GM12878 (cell line): ENCODE measurements at regions not wholly inside any gene's neighbourhood (a gene's known extent, or its start where the extent isn't known, plus 50 kb on each side); places are given as distances from the start of the nearest gene placed in this dataset.

Experiments used
- ATAC-seq: fragments of 200-7000 bp; cut with Tn5 transposase; 3 replicates; pipeline ENCODE4 v1.9.1; 2020; ENCODE audit warnings: mild to moderate bottlenecking, moderate library complexity
- BruUV-seq: library from RNA; stranded (reverse); fragments of 400-500 nt; replicated peaks from 2 replicates; lab custom pipeline; 2021; lab: Mats Ljungman, UMichigan
- CTCF ChIA-PET: fragments of 300-600 bp; sonication (Branson Sonifier 250); formaldehyde crosslinking; extraction: SDS; loops from one replicate; lab custom pipeline; 2021; ENCODE audit warnings: inconsistent platforms; lab: Yijun Ruan, JAX
- POLR2A ChIA-PET: fragments of 350-600 bp; formaldehyde crosslinking; extraction: SDS; loops from one replicate; lab custom pipeline; 2021; ENCODE audit warnings: inconsistent platforms; lab: Charles Lee
- RAD21 ChIA-PET: fragments of 300-600 bp; sonication (Branson Sonifier 250); formaldehyde crosslinking; loops from one replicate; lab custom pipeline; 2023; ENCODE audit warnings: antibody characterized with exemption; ENCODE audit not compliant: unreplicated experiment; lab: Charles Lee
- SMC1A ChIA-PET: fragments of 300-600 bp; sonication (Branson Sonifier 250); formaldehyde crosslinking; loops from one replicate; lab custom pipeline; 2023; ENCODE audit not compliant: unreplicated experiment, uncharacterized antibody; lab: Charles Lee
- DNase-seq: peaks from one replicate; pipeline ENCODE4 v3.0.0-alpha.2; 2011; ENCODE audit warnings: low read depth, low spot score
- FAIRE-seq: peaks from 3 replicates; lab custom pipeline; 2011; peaks lifted over from hg19 to GRCh38; lab: Jason Lieb, UNC
- H2AFZ ChIP-seq: 2 replicates; pipeline ENCODE4 v1.6.0; 2011; ENCODE audit warnings: low read depth, low read length, control low read depth; ENCODE audit not compliant: control insufficient read depth
- H3K27ac ChIP-seq: 2 replicates; pipeline ENCODE4 v1.5.1; 2011; ENCODE audit warnings: control low read depth; ENCODE audit not compliant: control insufficient read depth, insufficient read depth
- H3K27me3 ChIP-seq, 2 experiments: replicated peaks in 1 of 2; 2 replicates each; pipeline versions ENCODE4 v1.6.0 to v1.6.1; 2011; ENCODE audit warnings: low read length in 1 of 2; ENCODE audit not compliant: control insufficient read depth in 2 of 2, insufficient read depth in 2 of 2
- H3K36me3 ChIP-seq, 2 experiments: 2 replicates each; pipeline ENCODE4 v1.5.1; 2011; ENCODE audit warnings: low read length in 1 of 2; ENCODE audit not compliant: control insufficient read depth in 2 of 2, insufficient read depth in 2 of 2
- H3K4me1 ChIP-seq: 2 replicates; pipeline ENCODE4 v1.6.1; 2011; ENCODE audit warnings: mild to moderate bottlenecking, low read length, moderate library complexity, mixed read lengths; ENCODE audit not compliant: control insufficient read depth, insufficient read depth
- H3K4me2 ChIP-seq: 2 replicates; pipeline ENCODE4 v1.6.0; 2011; ENCODE audit warnings: control low read depth; ENCODE audit not compliant: control insufficient read depth, insufficient read depth
- H3K4me3 ChIP-seq: fragments of 200-600 bp; sonication (generic); 2 replicates; pipeline ENCODE4 v1.5.1; 2016
- H3K79me2 ChIP-seq: 2 replicates; pipeline ENCODE4 v1.6.0; 2011; ENCODE audit warnings: low read length; ENCODE audit not compliant: control insufficient read depth, insufficient read depth
- H3K9ac ChIP-seq: 2 replicates; pipeline ENCODE4 v1.8.0; 2011; ENCODE audit warnings: low read length, control low read depth, mixed read lengths; ENCODE audit not compliant: control insufficient read depth, insufficient read depth
- H3K9me3 ChIP-seq: replicated peaks from 3 replicates; pipeline ENCODE4 v1.5.1; 2011; ENCODE audit warnings: mild to moderate bottlenecking, low read length; ENCODE audit not compliant: control insufficient read depth, insufficient read depth
- H4K20me1 ChIP-seq: 2 replicates; pipeline ENCODE4 v1.6.0; 2011; ENCODE audit not compliant: control insufficient read depth, insufficient read depth
- BMI1 ChIP-seq: fragments of 450-650 bp; IDR thresholded peaks from 2 replicates; pipeline ENCODE4 v1.6.1; 2016; ENCODE audit warnings: mild to moderate bottlenecking, moderate library complexity, borderline replicate concordance
- CEBPB ChIP-seq, 2 experiments: fragments of 150-350 bp in 1 of 2; IDR thresholded peaks; 2 replicates each; pipeline ENCODE4 v1.6.1; 2012 to 2014; ENCODE audit warnings: low read depth in 2 of 2, low read length in 2 of 2, borderline replicate concordance in 1 of 2, inconsistent platforms in 1 of 2
- E2F8 ChIP-seq: fragments of 450-650 bp; IDR thresholded peaks from 2 replicates; pipeline ENCODE4 v1.6.1; 2018; ENCODE audit warnings: mild to moderate bottlenecking, low read depth, moderate library complexity; ENCODE audit not compliant: partially characterized antibody
- EED ChIP-seq: sonication (generic); IDR thresholded peaks from 2 replicates; pipeline ENCODE4 v1.6.1; 2016; ENCODE audit warnings: antibody characterized with exemption, low read depth
- EZH2 ChIP-seq: IDR thresholded peaks from 2 replicates; pipeline ENCODE4 v1.6.1; 2012; ENCODE audit warnings: low read depth, mild to moderate bottlenecking, control low read depth, inconsistent platforms, low read length, borderline replicate concordance; ENCODE audit not compliant: control insufficient read depth
- IKZF1 ChIP-seq: fragments of 450-650 bp; conservative IDR thresholded peaks from 2 replicates; pipeline ENCODE4 v1.6.1; 2017; ENCODE audit warnings: antibody characterized with exemption, mild to moderate bottlenecking
- KDM1A ChIP-seq: fragments of 200-600 bp; sonication (generic); IDR thresholded peaks from 2 replicates; pipeline ENCODE4 v1.6.1; 2016; ENCODE audit warnings: borderline replicate concordance
- MYB ChIP-seq: fragments of 150-350 bp; IDR thresholded peaks from 2 replicates; pipeline ENCODE4 v1.6.1; 2014; ENCODE audit warnings: mild to moderate bottlenecking, low read depth, low read length, borderline replicate concordance
- NBN ChIP-seq: fragments of 450-650 bp; IDR thresholded peaks from 2 replicates; pipeline ENCODE4 v1.6.1; 2016
- RB1 ChIP-seq: fragments of 450-650 bp; formaldehyde crosslinking; IDR thresholded peaks from 2 replicates; pipeline ENCODE4 v1.6.1; 2017; ENCODE audit warnings: mild to moderate bottlenecking, borderline replicate concordance
- SMC3 ChIP-seq: IDR thresholded peaks from 2 replicates; pipeline ENCODE4 v1.6.1; 2011; ENCODE audit warnings: low read length, improper control_type of control experiment, borderline replicate concordance
- SREBF2 ChIP-seq: IDR thresholded peaks from 2 replicates; pipeline ENCODE4 v1.6.1; 2012; ENCODE audit warnings: mild to moderate bottlenecking, low read length
- USF1 ChIP-seq: IDR thresholded peaks from 2 replicates; pipeline ENCODE4 v1.6.1; 2011; ENCODE audit warnings: borderline replicate concordance, low read depth, mild to moderate bottlenecking, moderate library complexity, mixed read lengths, low read length; ENCODE audit not compliant: insufficient read depth; ENCODE audit errors: extremely low read length
- ZNF207 ChIP-seq: fragments of 450-650 bp; IDR thresholded peaks from 2 replicates; pipeline ENCODE4 v1.6.1; 2014; ENCODE audit warnings: antibody characterized with exemption, mild to moderate bottlenecking, borderline replicate concordance
- WGBS: methylation state at CpG from one replicate; pipeline ENCODE4 v1.1.6; 2016; ENCODE audit warnings: low lambda C conversion rate; ENCODE audit not compliant: insufficient replicate concordance, insufficient coverage; ENCODE audit errors: missing lambda C conversion rate; 5-methylcytosine and 5-hydroxymethylcytosine counted together
- in situ Hi-C: fragments of 300-500 bp; cut with MboI; formaldehyde crosslinking; loops from 9 replicates; pipeline ENCODE4 v1.14.3; 2018; ENCODE audit warnings: mixed read lengths
- intact Hi-C: fragments of 100-400 bp; cut with micrococcal nuclease; formaldehyde crosslinking; loops from one replicate; pipeline ENCODE4 v1.14.2; 2022; ENCODE audit not compliant: unreplicated experiment
- TF ChIP-seq, protein P1 (sequence below): IDR thresholded peaks from 2 replicates; pipeline ENCODE4 v1.6.1; 2011; ENCODE audit warnings: mild to moderate bottlenecking, low read depth, low read length, moderate library complexity; ENCODE audit not compliant: insufficient replicate concordance
- TF ChIP-seq, protein P2 (sequence below): IDR thresholded peaks from 2 replicates; pipeline ENCODE4 v1.6.1; 2011; ENCODE audit warnings: borderline replicate concordance, low read depth, mild to moderate bottlenecking, moderate library complexity, low read length; ENCODE audit not compliant: insufficient read depth, poor library complexity, severe bottlenecking
- TF ChIP-seq, protein P3 (sequence below): fragments of 450-650 bp; IDR thresholded peaks from 2 replicates; pipeline ENCODE4 v1.6.1; 2014; ENCODE audit warnings: mild to moderate bottlenecking

- in situ Hi-C loops = no loop called here
- Histone ChIP-seq H3K9me3 (no peaks in the 10 kb centered on the region), H3K4me3 (no peak overlapping the region), H3K79me2 (no peaks in the 10 kb centered on the region), H3K4me2 (no peak overlapping the region), H3K4me1 (no peaks in the 10 kb centered on the region), H3K27me3 (no peaks in the 10 kb centered on the region), H3K27ac (no peak overlapping the region), H2AFZ (no peak overlapping the region), H3K9ac (no peak overlapping the region), H3K36me3 (no peaks in the 10 kb centered on the region), H4K20me1 (no peaks in the 10 kb centered on the region)
- BruUV-seq = no TSS peak
- no peak for TF ChIP-seq SREBF2
- no peak for TF ChIP-seq EZH2
- no peak for TF ChIP-seq BMI1
- TF ChIP-seq USF1 = no peak
- no peak for TF ChIP-seq ZNF207
- TF ChIP-seq CEBPB (IDR thresholded peaks at IDR 0.05; ENCODE audit: borderline replicate concordance in 1 of 2, low read depth in 2 of 2, low read length in 2 of 2) = no peak
- no peak for TF ChIP-seq IKZF1
- TF ChIP-seq E2F8 = no peak
- no peak for TF ChIP-seq KDM1A
- TF ChIP-seq NBN = no peak
- TF ChIP-seq, protein P1, sequence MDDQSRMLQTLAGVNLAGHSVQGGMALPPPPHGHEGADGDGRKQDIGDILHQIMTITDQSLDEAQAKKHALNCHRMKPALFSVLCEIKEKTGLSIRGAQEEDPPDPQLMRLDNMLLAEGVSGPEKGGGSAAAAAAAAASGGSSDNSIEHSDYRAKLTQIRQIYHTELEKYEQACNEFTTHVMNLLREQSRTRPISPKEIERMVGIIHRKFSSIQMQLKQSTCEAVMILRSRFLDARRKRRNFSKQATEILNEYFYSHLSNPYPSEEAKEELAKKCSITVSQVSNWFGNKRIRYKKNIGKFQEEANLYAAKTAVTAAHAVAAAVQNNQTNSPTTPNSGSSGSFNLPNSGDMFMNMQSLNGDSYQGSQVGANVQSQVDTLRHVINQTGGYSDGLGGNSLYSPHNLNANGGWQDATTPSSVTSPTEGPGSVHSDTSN = no peak
- TF ChIP-seq RB1 = no peak
- TF ChIP-seq SMC3 = no peak
- no peak for TF ChIP-seq MYB
- TF ChIP-seq, protein P2, sequence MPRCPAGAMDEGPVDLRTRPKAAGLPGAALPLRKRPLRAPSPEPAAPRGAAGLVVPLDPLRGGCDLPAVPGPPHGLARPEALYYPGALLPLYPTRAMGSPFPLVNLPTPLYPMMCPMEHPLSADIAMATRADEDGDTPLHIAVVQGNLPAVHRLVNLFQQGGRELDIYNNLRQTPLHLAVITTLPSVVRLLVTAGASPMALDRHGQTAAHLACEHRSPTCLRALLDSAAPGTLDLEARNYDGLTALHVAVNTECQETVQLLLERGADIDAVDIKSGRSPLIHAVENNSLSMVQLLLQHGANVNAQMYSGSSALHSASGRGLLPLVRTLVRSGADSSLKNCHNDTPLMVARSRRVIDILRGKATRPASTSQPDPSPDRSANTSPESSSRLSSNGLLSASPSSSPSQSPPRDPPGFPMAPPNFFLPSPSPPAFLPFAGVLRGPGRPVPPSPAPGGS = no peak
- TF ChIP-seq, protein P3, sequence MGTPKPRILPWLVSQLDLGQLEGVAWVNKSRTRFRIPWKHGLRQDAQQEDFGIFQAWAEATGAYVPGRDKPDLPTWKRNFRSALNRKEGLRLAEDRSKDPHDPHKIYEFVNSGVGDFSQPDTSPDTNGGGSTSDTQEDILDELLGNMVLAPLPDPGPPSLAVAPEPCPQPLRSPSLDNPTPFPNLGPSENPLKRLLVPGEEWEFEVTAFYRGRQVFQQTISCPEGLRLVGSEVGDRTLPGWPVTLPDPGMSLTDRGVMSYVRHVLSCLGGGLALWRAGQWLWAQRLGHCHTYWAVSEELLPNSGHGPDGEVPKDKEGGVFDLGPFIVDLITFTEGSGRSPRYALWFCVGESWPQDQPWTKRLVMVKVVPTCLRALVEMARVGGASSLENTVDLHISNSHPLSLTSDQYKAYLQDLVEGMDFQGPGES = no peak
- no peak for TF ChIP-seq EED
- WGBS = 67% methylated on average over 1 of the region's 1 CpG
- ChIA-PET POLR2A (no interaction called here), SMC1A (no interaction called here), CTCF (no interaction called here), RAD21 (no interaction called here)
- intact Hi-C loops = no loop called here
- FAIRE-seq (no peak), ATAC-seq (no peak), DNase-seq (no peak)
Measured at GRCh38 chr14:28061006-28061405, 705.6 kb upstream of the FOXG1 start.
